HCT116 (cell line): ENCODE measurements at regions not wholly inside any gene's neighbourhood (a gene's known extent, or its start where the extent isn't known, plus 50 kb on each side); places are given as distances from the start of the nearest gene placed in this dataset.

Source experiments
- CTCF ChIP-seq, 3 experiments: fragments of 200-600 bp in 1 of 3; sonication (generic) in 1 of 3; IDR thresholded peaks in 2 of 3; conservative IDR thresholded peaks in 1 of 3; 2 replicates each; pipeline ENCODE4 v1.5.1; 2012 to 2017; ENCODE audit warnings: low read depth in 2 of 3, low read length in 2 of 3, antibody characterized with exemption in 1 of 3, borderline replicate concordance in 1 of 3, control low read depth in 1 of 3, mild to moderate bottlenecking in 1 of 3, mixed read lengths in 1 of 3, mixed run types in 1 of 3, moderate library complexity in 1 of 3; ENCODE audit not compliant: insufficient read depth in 1 of 3
- ELF1 ChIP-seq: IDR thresholded peaks from 2 replicates; pipeline ENCODE4 v1.6.1; 2012; ENCODE audit warnings: low read depth, borderline replicate concordance
- EZH2 ChIP-seq: fragments of 200-600 bp; sonication (generic); IDR thresholded peaks from 2 replicates; pipeline ENCODE4 v1.6.1; 2017; ENCODE audit warnings: antibody characterized with exemption, mixed run types
- POLR2A ChIP-seq: IDR thresholded peaks from 2 replicates; pipeline ENCODE4 v1.7.0; 2011; ENCODE audit warnings: borderline replicate concordance; ENCODE audit not compliant: insufficient read depth, insufficient read length; ENCODE audit errors: extremely low read depth
- POLR2AphosphoS5 ChIP-seq: IDR thresholded peaks from 2 replicates; pipeline ENCODE4 v1.6.1; 2011; ENCODE audit warnings: mild to moderate bottlenecking, low read depth, low read length, moderate library complexity
- RAD21 ChIP-seq: IDR thresholded peaks from 2 replicates; pipeline ENCODE4 v1.6.1; 2012; ENCODE audit warnings: low read depth, mild to moderate bottlenecking
- REST ChIP-seq: IDR thresholded peaks from 2 replicates; pipeline ENCODE4 v1.6.1; 2012; ENCODE audit warnings: low read depth
- ZBTB33 ChIP-seq: IDR thresholded peaks from 2 replicates; pipeline ENCODE4 v1.6.1; 2011; ENCODE audit warnings: mild to moderate bottlenecking, low read length, moderate library complexity; ENCODE audit not compliant: insufficient replicate concordance; ENCODE audit errors: extremely low read depth
- TF ChIP-seq, protein P1 (sequence below): IDR thresholded peaks from 2 replicates; pipeline ENCODE4 v1.6.1; 2012

DNA sequence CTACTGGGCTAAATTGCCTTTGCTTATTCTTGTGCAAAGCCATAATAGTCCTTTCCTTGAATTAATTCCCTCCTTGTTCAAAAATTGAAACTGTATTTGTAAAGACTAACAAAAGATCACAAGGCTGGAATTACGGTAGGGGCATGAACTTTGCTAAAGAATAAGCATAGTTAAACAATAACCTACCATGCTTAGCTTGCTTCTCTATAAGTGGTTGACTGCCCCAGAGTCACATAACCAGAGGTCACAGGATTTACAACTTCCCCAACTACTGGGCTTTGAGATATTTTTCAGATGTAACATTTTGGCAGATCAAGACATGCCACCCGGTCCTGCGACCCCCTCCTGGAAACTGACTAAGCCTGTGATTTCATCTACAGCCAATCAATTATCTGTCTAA is 181.4 kb downstream of the GPAM start:
- TF ChIP-seq ZBTB33: no peak
- TF ChIP-seq CTCF (IDR thresholded peaks at IDR 0.05 in 2 of 3, conservative IDR thresholded peaks at IDR 0.05 in 1 of 3; ENCODE audit: borderline replicate concordance in 1 of 3, insufficient read depth in 1 of 3, low read depth in 2 of 3, low read length in 2 of 3): no peak
- TF ChIP-seq POLR2A: no peak
- TF ChIP-seq EZH2: no peak
- TF ChIP-seq ELF1: no peak
- TF ChIP-seq, protein P1, sequence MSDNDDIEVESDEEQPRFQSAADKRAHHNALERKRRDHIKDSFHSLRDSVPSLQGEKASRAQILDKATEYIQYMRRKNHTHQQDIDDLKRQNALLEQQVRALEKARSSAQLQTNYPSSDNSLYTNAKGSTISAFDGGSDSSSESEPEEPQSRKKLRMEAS: no peak
- no peak for TF ChIP-seq POLR2AphosphoS5
- no peak for TF ChIP-seq RAD21
- TF ChIP-seq REST: no peak
